ENCODE measurements at regions not wholly inside any gene's neighbourhood (a gene's known extent, or its start where the extent isn't known, plus 50 kb on each side); places are given as distances from the start of the nearest gene placed in this dataset.

DNA sequence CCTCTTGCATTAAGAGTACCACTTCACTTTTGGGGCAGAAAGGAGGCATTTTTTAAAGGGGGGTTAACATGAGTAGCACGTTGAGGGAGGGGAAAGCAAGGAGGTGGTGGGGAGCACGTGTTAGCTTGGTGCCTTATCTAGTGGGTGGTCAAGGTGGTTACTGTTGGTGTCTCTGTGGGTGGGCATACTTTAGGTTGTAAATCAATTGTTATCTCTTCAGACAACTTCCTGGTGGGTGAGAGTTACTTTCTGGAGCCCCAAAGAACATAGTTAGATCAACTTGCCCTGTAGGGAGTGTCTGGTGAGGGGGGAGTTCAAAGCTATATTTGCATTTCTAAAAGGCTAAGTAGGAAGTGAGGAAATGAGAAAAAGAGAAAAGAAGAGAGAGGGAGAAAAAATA, 297.7 kb upstream of the CLNK start:
- no peak overlapping the region for H3K4me2 ChIP-seq
- no peaks in the 10 kb centered on the region for H3K9me2 ChIP-seq (ENCODE audit: insufficient read depth)
- H3K79me2 ChIP-seq (ENCODE audit: low read depth): no peaks in the 10 kb centered on the region
- intact Hi-C loops (cut with micrococcal nuclease; ENCODE audit: unreplicated experiment): no loop called here
- no peaks in the 10 kb centered on the region for H3F3A ChIP-seq (ENCODE audit: insufficient read depth, low read depth)
- POLR2A ChIA-PET (ENCODE audit: unreplicated experiment): no interaction called here
- no peaks in the 10 kb centered on the region for H3K9me3 ChIP-seq (ENCODE audit: insufficient read depth, low read depth)
- no peaks in the 10 kb centered on the region for H3K27me3 ChIP-seq (ENCODE audit: insufficient read depth, low read depth)
- no peak overlapping the region for H2AFZ ChIP-seq
- DNase-seq: no peak
- no TSS peak for BruUV-seq (replicated peaks)
- H3K4me1 ChIP-seq (replicated peaks; ENCODE audit: insufficient read depth): no peaks in the 10 kb centered on the region
- H3K36me3 ChIP-seq (ENCODE audit: low read depth): no peaks in the 10 kb centered on the region
- H3K27ac ChIP-seq: no peak overlapping the region
- CTCF ChIA-PET: no interaction called here
- no peak overlapping the region for H3K4me3 ChIP-seq
- TF ChIP-seq, protein P1, sequence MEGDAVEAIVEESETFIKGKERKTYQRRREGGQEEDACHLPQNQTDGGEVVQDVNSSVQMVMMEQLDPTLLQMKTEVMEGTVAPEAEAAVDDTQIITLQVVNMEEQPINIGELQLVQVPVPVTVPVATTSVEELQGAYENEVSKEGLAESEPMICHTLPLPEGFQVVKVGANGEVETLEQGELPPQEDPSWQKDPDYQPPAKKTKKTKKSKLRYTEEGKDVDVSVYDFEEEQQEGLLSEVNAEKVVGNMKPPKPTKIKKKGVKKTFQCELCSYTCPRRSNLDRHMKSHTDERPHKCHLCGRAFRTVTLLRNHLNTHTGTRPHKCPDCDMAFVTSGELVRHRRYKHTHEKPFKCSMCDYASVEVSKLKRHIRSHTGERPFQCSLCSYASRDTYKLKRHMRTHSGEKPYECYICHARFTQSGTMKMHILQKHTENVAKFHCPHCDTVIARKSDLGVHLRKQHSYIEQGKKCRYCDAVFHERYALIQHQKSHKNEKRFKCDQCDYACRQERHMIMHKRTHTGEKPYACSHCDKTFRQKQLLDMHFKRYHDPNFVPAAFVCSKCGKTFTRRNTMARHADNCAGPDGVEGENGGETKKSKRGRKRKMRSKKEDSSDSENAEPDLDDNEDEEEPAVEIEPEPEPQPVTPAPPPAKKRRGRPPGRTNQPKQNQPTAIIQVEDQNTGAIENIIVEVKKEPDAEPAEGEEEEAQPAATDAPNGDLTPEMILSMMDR (conservative IDR thresholded peaks at IDR 0.05): no peak
- no peaks in the 10 kb centered on the region for H4K20me1 ChIP-seq (ENCODE audit: insufficient read depth)

DNA sequence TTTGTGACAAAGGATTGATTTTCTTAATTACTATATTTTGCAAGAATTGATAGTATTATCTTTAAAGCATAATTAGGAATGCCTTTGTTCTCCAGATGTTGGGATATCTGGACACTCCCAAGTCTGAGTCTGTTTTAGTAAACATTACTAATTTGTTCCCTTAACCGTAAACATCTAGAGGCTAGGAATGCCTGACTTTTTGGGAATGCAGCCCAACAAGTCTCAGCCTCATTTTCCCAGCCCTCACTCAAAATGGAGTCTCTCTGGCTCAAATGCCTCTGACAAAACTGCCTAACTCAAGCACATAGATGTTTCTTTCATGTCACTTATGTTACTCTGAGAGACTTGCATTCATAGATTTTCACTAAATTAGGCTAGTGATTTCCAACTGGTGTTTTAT, 297.0 kb upstream of the CLNK start:
- Histone ChIP-seq H3K27me3 (ENCODE audit: insufficient read depth, low read depth) (no peaks in the 10 kb centered on the region), H3K4me1 (replicated peaks; ENCODE audit: insufficient read depth) (no peaks in the 10 kb centered on the region), H3K27ac (no peak overlapping the region), H3K9me2 (ENCODE audit: insufficient read depth) (no peaks in the 10 kb centered on the region), H3K79me2 (ENCODE audit: low read depth) (no peaks in the 10 kb centered on the region), H4K20me1 (ENCODE audit: insufficient read depth) (no peaks in the 10 kb centered on the region), H3K4me3 (no peak overlapping the region), H2AFZ (no peak overlapping the region), H3K36me3 (ENCODE audit: low read depth) (no peaks in the 10 kb centered on the region), H3K4me2 (no peak overlapping the region), H3K9me3 (ENCODE audit: insufficient read depth, low read depth) (no peaks in the 10 kb centered on the region), H3F3A (ENCODE audit: insufficient read depth, low read depth) (no peaks in the 10 kb centered on the region)
- CTCF ChIA-PET: no interaction called here
- POLR2A ChIA-PET (ENCODE audit: unreplicated experiment): no interaction called here
- BruUV-seq (replicated peaks): no TSS peak
- intact Hi-C loops (cut with micrococcal nuclease; ENCODE audit: unreplicated experiment): no loop called here
- DNase-seq: no peak
- TF ChIP-seq EZH2 (IDR thresholded peaks at IDR 0.05; ENCODE audit: low read depth): no peak
- TF ChIP-seq, protein P1 (conservative IDR thresholded peaks at IDR 0.05): no peak

DNA sequence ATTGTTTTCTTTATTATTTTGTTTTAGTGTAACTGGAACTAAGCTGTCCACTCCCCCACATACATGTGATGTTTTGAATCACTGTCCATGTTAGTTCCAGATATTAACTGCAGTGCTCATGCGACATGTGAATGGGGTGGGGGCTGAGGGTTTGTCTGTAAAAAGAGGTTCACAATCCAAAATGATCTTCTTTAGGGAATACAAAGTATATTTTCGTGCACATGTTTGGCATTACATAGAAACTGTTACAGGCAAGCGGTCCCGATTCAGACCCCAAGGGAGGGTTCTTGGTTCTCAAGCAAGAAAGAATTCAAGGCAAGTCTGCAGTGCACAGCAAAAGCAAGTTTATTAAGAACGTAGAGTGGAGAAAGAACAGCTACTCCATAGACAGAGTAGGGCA, 296.5 kb upstream of the CLNK start:
- no peaks in the 10 kb centered on the region for H3K9me2 ChIP-seq (ENCODE audit: insufficient read depth)
- no peaks in the 10 kb centered on the region for H3F3A ChIP-seq (ENCODE audit: insufficient read depth, low read depth)
- no peaks in the 10 kb centered on the region for H4K20me1 ChIP-seq (ENCODE audit: insufficient read depth)
- ChIA-PET POLR2A (ENCODE audit: unreplicated experiment) (no interaction called here), CTCF (no interaction called here)
- H3K36me3 ChIP-seq (ENCODE audit: low read depth): no peaks in the 10 kb centered on the region
- no peak overlapping the region for H3K27ac ChIP-seq
- no peak overlapping the region for H3K4me3 ChIP-seq
- H2AFZ ChIP-seq: no peak overlapping the region
- BruUV-seq (replicated peaks): no TSS peak
- H3K9me3 ChIP-seq (ENCODE audit: insufficient read depth, low read depth): no peaks in the 10 kb centered on the region
- H3K79me2 ChIP-seq (ENCODE audit: low read depth): no peaks in the 10 kb centered on the region
- no peak overlapping the region for H3K4me2 ChIP-seq
- no peaks in the 10 kb centered on the region for H3K27me3 ChIP-seq (ENCODE audit: insufficient read depth, low read depth)
- intact Hi-C loops (cut with micrococcal nuclease; ENCODE audit: unreplicated experiment): no loop called here
- no peaks in the 10 kb centered on the region for H3K4me1 ChIP-seq (replicated peaks; ENCODE audit: insufficient read depth)
- no peak for TF ChIP-seq EZH2 (IDR thresholded peaks at IDR 0.05; ENCODE audit: low read depth)
- TF ChIP-seq, protein P1 (conservative IDR thresholded peaks at IDR 0.05): no peak
- DNase-seq: no peak
